Astrocyte of the spinal cord (primary cell): ENCODE measurements at regions not wholly inside any gene's neighbourhood (a gene's known extent, or its start where the extent isn't known, plus 50 kb on each side); places are given as distances from the start of the nearest gene placed in this dataset.

Source experiments
- DNase-seq: peaks from one replicate; pipeline ENCODE4 v3.0.0; 2011; ENCODE audit warnings: low read depth, low spot score
- H3K4me3 ChIP-seq: 2 replicates; pipeline ENCODE4 v1.5.1; 2011; ENCODE audit warnings: low read depth, mild to moderate bottlenecking, low read length, moderate library complexity
- in situ Hi-C: cut with HindIII; loops from 2 replicates; pipeline ENCODE4 v1.10.0; 2017; ENCODE audit warnings: low sequenced_read_pairs
- TF ChIP-seq, protein P1 (sequence below): IDR thresholded peaks from 2 replicates; pipeline ENCODE4 v1.5.1; 2012; ENCODE audit warnings: low read depth, mild to moderate bottlenecking, low read length, inconsistent platforms

DNA sequence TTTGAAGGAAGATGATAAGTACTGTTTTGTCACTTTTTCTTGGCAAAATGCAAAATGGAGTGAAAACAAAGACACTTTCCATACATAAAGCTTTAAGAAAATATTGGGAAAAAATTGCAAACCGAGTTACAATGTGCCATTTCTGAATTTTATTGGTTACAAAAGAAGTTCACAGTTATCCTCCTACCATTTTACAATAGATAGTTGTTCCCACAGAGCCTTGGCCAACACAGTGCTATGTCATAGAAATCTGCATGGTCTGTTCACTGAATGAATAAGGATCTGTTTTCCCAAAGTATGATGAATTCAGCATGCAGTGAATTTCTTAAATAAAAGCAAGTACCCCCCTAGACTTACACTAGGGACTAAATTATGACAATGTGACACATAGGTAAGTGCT lies 268.2 kb upstream of the POU3F2 start:
- TF ChIP-seq, protein P1, sequence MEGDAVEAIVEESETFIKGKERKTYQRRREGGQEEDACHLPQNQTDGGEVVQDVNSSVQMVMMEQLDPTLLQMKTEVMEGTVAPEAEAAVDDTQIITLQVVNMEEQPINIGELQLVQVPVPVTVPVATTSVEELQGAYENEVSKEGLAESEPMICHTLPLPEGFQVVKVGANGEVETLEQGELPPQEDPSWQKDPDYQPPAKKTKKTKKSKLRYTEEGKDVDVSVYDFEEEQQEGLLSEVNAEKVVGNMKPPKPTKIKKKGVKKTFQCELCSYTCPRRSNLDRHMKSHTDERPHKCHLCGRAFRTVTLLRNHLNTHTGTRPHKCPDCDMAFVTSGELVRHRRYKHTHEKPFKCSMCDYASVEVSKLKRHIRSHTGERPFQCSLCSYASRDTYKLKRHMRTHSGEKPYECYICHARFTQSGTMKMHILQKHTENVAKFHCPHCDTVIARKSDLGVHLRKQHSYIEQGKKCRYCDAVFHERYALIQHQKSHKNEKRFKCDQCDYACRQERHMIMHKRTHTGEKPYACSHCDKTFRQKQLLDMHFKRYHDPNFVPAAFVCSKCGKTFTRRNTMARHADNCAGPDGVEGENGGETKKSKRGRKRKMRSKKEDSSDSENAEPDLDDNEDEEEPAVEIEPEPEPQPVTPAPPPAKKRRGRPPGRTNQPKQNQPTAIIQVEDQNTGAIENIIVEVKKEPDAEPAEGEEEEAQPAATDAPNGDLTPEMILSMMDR = no peak
- no peak for DNase-seq
- no peak overlapping the region for H3K4me3 ChIP-seq
- in situ Hi-C loops = no loop called here

DNA sequence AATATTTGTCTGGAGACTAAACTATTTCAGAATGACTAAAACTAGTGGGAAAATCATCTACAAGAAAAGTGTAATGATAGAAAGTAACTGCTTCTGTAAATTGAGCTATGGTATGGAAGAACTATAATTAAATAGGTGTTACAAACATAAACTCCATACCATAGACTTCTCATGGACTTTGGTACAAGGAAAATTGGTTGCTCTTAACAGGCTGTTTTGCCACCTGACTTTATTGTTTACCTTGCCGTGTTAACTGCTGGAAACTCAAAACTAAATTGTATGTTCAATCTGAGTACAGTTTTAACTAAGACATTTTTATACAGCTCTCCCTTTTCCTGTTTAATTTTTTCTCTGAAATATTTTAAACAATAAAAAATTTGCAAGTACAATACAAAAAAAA lies 261.8 kb upstream of the POU3F2 start:
- no peak for DNase-seq
- in situ Hi-C loops = no loop called here
- TF ChIP-seq, protein P1 = no peak
- H3K4me3 ChIP-seq = no peak overlapping the region

DNA sequence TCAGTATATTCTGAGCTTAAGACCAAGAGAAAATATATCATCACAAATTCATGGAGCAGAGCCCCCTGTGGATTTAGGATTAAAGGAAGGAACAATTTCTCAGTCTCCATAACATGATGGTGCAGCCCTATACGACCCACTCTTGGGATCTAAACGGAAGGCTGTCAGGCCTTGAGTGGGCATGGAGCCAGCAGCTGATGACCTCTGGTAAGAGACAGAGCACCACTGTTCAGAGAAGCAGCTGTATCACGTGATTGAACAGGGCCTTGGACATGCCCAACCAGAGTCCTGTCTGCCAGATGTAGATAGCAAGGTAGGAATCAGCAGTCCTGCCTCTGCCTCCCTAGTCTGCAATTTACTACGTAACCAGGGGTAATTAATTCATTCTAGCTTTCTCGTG lies 259.4 kb upstream of the POU3F2 start:
- DNase-seq = no peak
- in situ Hi-C loops = no loop called here
- TF ChIP-seq, protein P1 = no peak
- H3K4me3 ChIP-seq = no peak overlapping the region

DNA sequence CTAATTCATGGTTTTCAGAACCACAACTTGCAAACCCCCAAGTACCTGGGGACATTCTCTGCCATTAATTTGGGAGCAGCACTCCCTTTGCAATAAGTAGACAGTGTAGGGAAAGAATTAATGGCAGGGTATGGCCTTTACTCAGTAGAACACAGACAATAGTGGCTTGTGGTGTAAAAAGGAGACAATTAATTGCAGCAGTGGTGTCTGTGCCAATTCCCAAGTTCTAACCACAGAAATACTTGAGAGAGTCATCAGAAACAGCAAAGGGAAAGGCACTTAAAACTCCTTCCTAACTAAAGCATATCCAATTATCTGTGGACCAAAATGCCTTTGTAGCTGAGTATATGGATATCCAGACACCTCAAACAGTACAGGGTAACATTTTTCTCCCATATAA lies 257.6 kb upstream of the POU3F2 start:
- in situ Hi-C loops = no loop called here

DNA sequence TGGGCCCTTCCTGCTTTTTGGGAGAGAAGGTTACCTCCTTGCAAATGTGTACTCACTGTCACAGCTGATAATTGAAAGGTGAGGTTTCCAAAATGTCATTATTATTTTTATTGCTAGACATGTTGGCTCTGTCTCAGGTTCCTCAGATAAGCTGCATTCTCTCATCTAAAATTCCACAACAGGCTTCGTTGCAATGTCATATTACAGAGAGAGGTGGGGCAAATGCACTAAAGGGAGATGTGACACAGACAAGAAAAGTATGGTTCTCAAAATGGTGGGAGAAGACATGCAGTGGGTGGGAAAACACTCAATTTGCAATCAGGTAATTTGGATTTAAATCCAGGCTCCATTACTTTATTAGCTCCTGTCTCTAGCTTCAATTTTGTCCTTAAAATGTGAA lies 256.4 kb upstream of the POU3F2 start:
- no peak for DNase-seq
- TF ChIP-seq, protein P1 = no peak
- in situ Hi-C loops = no loop called here
- H3K4me3 ChIP-seq = no peak overlapping the region

More for the DNA sequence above, 257.6 kb upstream of the POU3F2 start:
- DNase-seq = peak; percentile 37
- no peak overlapping the region for H3K4me3 ChIP-seq
- TF ChIP-seq, protein P1 = no peak

DNA sequence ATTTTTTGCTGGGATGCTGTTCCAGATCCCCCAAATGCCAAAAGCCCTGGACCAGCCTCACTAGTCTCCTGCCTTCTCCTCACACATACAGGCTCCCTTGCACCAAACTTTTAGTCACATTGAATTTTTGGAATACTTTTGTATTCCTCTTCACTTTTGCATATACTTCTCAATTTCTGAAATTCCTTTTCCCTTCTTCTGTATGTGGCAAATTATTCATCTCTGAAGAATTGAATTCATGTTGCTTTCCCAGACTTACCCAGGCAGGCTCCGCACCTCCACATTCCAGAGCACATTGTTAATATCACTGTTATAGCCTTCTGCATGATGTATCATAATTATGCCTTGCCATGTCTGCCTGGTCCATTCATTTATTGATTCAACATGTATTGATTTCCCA lies 255.3 kb upstream of the POU3F2 start:
- no peak for DNase-seq
- H3K4me3 ChIP-seq = no peak overlapping the region
- in situ Hi-C loops = no loop called here

More for the DNA sequence above, 255.3 kb upstream of the POU3F2 start:
- TF ChIP-seq, protein P1 = no peak
